ENCODE measurements at regions not wholly inside any gene's neighbourhood (a gene's known extent, or its start where the extent isn't known, plus 50 kb on each side); places are given as distances from the start of the nearest gene placed in this dataset.

- H3K27ac ChIP-seq (ENCODE audit: low read depth in 2 of 2, low read length in 1 of 2) = no peak overlapping the region
- no peak overlapping the region for H3K4me2 ChIP-seq
- H3K9me2 ChIP-seq = no peaks in the 10 kb centered on the region
- DNase-seq = no peak
- peaks cover 9% of the 10 kb centered on the region for H3F3A ChIP-seq (replicated peaks; ENCODE audit: insufficient read depth)
- H2AFZ ChIP-seq (ENCODE audit: low read depth) = no peak overlapping the region
- H3K27me3 ChIP-seq (ENCODE audit: insufficient read depth) = no peaks in the 10 kb centered on the region
- no peaks in the 10 kb centered on the region for H3K9me3 ChIP-seq
- ChIA-PET POLR2A (no interaction called here), CTCF (no interaction called here)
- H3K9ac ChIP-seq = no peak overlapping the region
- no peaks in the 10 kb centered on the region for H3K79me2 ChIP-seq (ENCODE audit: insufficient read depth)
- no peak overlapping the region for H3K4me3 ChIP-seq (ENCODE audit: low read depth in 2 of 2, low read length in 1 of 2)
- no peaks in the 10 kb centered on the region for H3K36me3 ChIP-seq (replicated peaks in 1 of 2; ENCODE audit: control insufficient read depth in 1 of 2, insufficient read depth in 2 of 2, low read length in 1 of 2)
- TF ChIP-seq EZH2phosphoT487 (IDR thresholded peaks at IDR 0.05; ENCODE audit: borderline replicate concordance, low read depth) = no peak
- no peak for TF ChIP-seq RXRA (IDR thresholded peaks at IDR 0.05; ENCODE audit: borderline replicate concordance, low read depth)
- no peaks in the 10 kb centered on the region for H4K20me1 ChIP-seq (ENCODE audit: insufficient read depth)
- 91% methylated on average over 19 of the region's 20 CpGs for WGBS (ENCODE audit: low lambda C conversion rate)
- peaks cover 0 to 8% of the 10 kb centered on the region in 2 experiments; a peak in 2 of 4 replicates for H3K4me1 ChIP-seq (ENCODE audit: control insufficient read depth in 1 of 2, insufficient read depth in 2 of 2, low read depth in 1 of 2, low read length in 1 of 2)
These were observed 176.7 kb upstream of the ZNF32 start for GRCh38 chr10:43825421-43825820.

- DNase-seq = no peak
- no peak overlapping the region for H3K4me3 ChIP-seq (ENCODE audit: low read depth in 2 of 2, low read length in 1 of 2)
- no peak for TF ChIP-seq FOXM1 (IDR thresholded peaks at IDR 0.05; ENCODE audit: low read depth)
- no peak for TF ChIP-seq NFIC (IDR thresholded peaks at IDR 0.05; ENCODE audit: borderline replicate concordance)
- TF ChIP-seq SIN3A (IDR thresholded peaks at IDR 0.05; ENCODE audit: borderline replicate concordance, low read depth, low read length) = no peak
- no peak for TF ChIP-seq RXRA (IDR thresholded peaks at IDR 0.05; ENCODE audit: borderline replicate concordance, low read depth)
- TF ChIP-seq RAD21 (IDR thresholded peaks at IDR 0.05; ENCODE audit: low read length) = no peak
- TF ChIP-seq EP300 (IDR thresholded peaks at IDR 0.05; ENCODE audit: borderline replicate concordance in 1 of 2, low read depth in 1 of 2, low read length in 1 of 2) = no peak
- TF ChIP-seq MAX (IDR thresholded peaks at IDR 0.05; ENCODE audit: low read depth) = no peak
- no peak for TF ChIP-seq IRF3 (IDR thresholded peaks at IDR 0.05; ENCODE audit: low read depth, low read length)
- TF ChIP-seq RFX5 (IDR thresholded peaks at IDR 0.05; ENCODE audit: low read length) = no peak
- no peak for TF ChIP-seq ZBTB33 (IDR thresholded peaks at IDR 0.05; ENCODE audit: borderline replicate concordance, low read depth)
- no peak for TF ChIP-seq USF1 (IDR thresholded peaks at IDR 0.05; ENCODE audit: borderline replicate concordance, low read depth)
- TF ChIP-seq RCOR1 (IDR thresholded peaks at IDR 0.05; ENCODE audit: low read length) = no peak
- TF ChIP-seq ELF1 (IDR thresholded peaks at IDR 0.05) = no peak
- TF ChIP-seq MXI1 (IDR thresholded peaks at IDR 0.05; ENCODE audit: low read depth, low read length) = no peak
- TF ChIP-seq MEF2A (IDR thresholded peaks at IDR 0.05; ENCODE audit: borderline replicate concordance, low read depth) = no peak
- no peak for TF ChIP-seq EZH2phosphoT487 (IDR thresholded peaks at IDR 0.05; ENCODE audit: borderline replicate concordance, low read depth)
- TF ChIP-seq REST (IDR thresholded peaks at IDR 0.05; ENCODE audit: low read depth, low read length) = no peak
- H3K9me3 ChIP-seq = no peaks in the 10 kb centered on the region
- 78% methylated on average over 7 of the region's 7 CpGs for WGBS (ENCODE audit: low lambda C conversion rate)
- no peak overlapping the region for H2AFZ ChIP-seq (ENCODE audit: low read depth)
- no peaks in the 10 kb centered on the region for H4K20me1 ChIP-seq (ENCODE audit: insufficient read depth)
- no peak overlapping the region for H3K4me2 ChIP-seq
- ChIA-PET POLR2A (no interaction called here), CTCF (no interaction called here)
- no peaks in the 10 kb centered on the region for H3K27me3 ChIP-seq (ENCODE audit: insufficient read depth)
- H3F3A ChIP-seq (replicated peaks; ENCODE audit: insufficient read depth) = peaks cover 9% of the 10 kb centered on the region
- no peak overlapping the region for H3K9ac ChIP-seq
- H3K27ac ChIP-seq (ENCODE audit: low read depth in 2 of 2, low read length in 1 of 2) = no peak overlapping the region
- no peaks in the 10 kb centered on the region for H3K9me2 ChIP-seq
- no peaks in the 10 kb centered on the region for H3K79me2 ChIP-seq (ENCODE audit: insufficient read depth)
- no peaks in the 10 kb centered on the region for H3K36me3 ChIP-seq (replicated peaks in 1 of 2; ENCODE audit: control insufficient read depth in 1 of 2, insufficient read depth in 2 of 2, low read length in 1 of 2)
- H3K4me1 ChIP-seq (ENCODE audit: control insufficient read depth in 1 of 2, insufficient read depth in 2 of 2, low read depth in 1 of 2, low read length in 1 of 2) = peaks cover 0 to 8% of the 10 kb centered on the region in 2 experiments; a peak in 2 of 4 replicates
These were observed 176.3 kb upstream of the ZNF32 start for GRCh38 chr10:43824934-43825333.
